GM12878 (cell line): ENCODE measurements at regions not wholly inside any gene's neighbourhood (a gene's known extent, or its start where the extent isn't known, plus 50 kb on each side); places are given as distances from the start of the nearest gene placed in this dataset.

ENCODE experiments used
- ATAC-seq: fragments of 200-7000 bp; cut with Tn5 transposase; 3 replicates; pipeline ENCODE4 v1.9.1; 2020; ENCODE audit warnings: mild to moderate bottlenecking, moderate library complexity
- BruUV-seq: library from RNA; stranded (reverse); fragments of 400-500 nt; replicated peaks from 2 replicates; lab custom pipeline; 2021; lab: Mats Ljungman, UMichigan
- CTCF ChIA-PET: fragments of 300-600 bp; sonication (Branson Sonifier 250); formaldehyde crosslinking; extraction: SDS; loops from one replicate; lab custom pipeline; 2021; ENCODE audit warnings: inconsistent platforms; lab: Yijun Ruan, JAX
- POLR2A ChIA-PET: fragments of 350-600 bp; formaldehyde crosslinking; extraction: SDS; loops from one replicate; lab custom pipeline; 2021; ENCODE audit warnings: inconsistent platforms; lab: Charles Lee
- RAD21 ChIA-PET: fragments of 300-600 bp; sonication (Branson Sonifier 250); formaldehyde crosslinking; loops from one replicate; lab custom pipeline; 2023; ENCODE audit warnings: antibody characterized with exemption; ENCODE audit not compliant: unreplicated experiment; lab: Charles Lee
- SMC1A ChIA-PET: fragments of 300-600 bp; sonication (Branson Sonifier 250); formaldehyde crosslinking; loops from one replicate; lab custom pipeline; 2023; ENCODE audit not compliant: unreplicated experiment, uncharacterized antibody; lab: Charles Lee
- DNase-seq: peaks from one replicate; pipeline ENCODE4 v3.0.0-alpha.2; 2011; ENCODE audit warnings: low read depth, low spot score
- FAIRE-seq: peaks from 3 replicates; lab custom pipeline; 2011; peaks lifted over from hg19 to GRCh38; lab: Jason Lieb, UNC
- H2AFZ ChIP-seq: 2 replicates; pipeline ENCODE4 v1.6.0; 2011; ENCODE audit warnings: low read depth, low read length, control low read depth; ENCODE audit not compliant: control insufficient read depth
- H3K27ac ChIP-seq: 2 replicates; pipeline ENCODE4 v1.5.1; 2011; ENCODE audit warnings: control low read depth; ENCODE audit not compliant: control insufficient read depth, insufficient read depth
- H3K27me3 ChIP-seq, 2 experiments: replicated peaks in 1 of 2; 2 replicates each; pipeline versions ENCODE4 v1.6.0 to v1.6.1; 2011; ENCODE audit warnings: low read length in 1 of 2; ENCODE audit not compliant: control insufficient read depth in 2 of 2, insufficient read depth in 2 of 2
- H3K36me3 ChIP-seq, 2 experiments: 2 replicates each; pipeline ENCODE4 v1.5.1; 2011; ENCODE audit warnings: low read length in 1 of 2; ENCODE audit not compliant: control insufficient read depth in 2 of 2, insufficient read depth in 2 of 2
- H3K4me1 ChIP-seq: 2 replicates; pipeline ENCODE4 v1.6.1; 2011; ENCODE audit warnings: mild to moderate bottlenecking, low read length, moderate library complexity, mixed read lengths; ENCODE audit not compliant: control insufficient read depth, insufficient read depth
- H3K4me2 ChIP-seq: 2 replicates; pipeline ENCODE4 v1.6.0; 2011; ENCODE audit warnings: control low read depth; ENCODE audit not compliant: control insufficient read depth, insufficient read depth
- H3K4me3 ChIP-seq: fragments of 200-600 bp; sonication (generic); 2 replicates; pipeline ENCODE4 v1.5.1; 2016
- H3K79me2 ChIP-seq: 2 replicates; pipeline ENCODE4 v1.6.0; 2011; ENCODE audit warnings: low read length; ENCODE audit not compliant: control insufficient read depth, insufficient read depth
- H3K9ac ChIP-seq: 2 replicates; pipeline ENCODE4 v1.8.0; 2011; ENCODE audit warnings: low read length, control low read depth, mixed read lengths; ENCODE audit not compliant: control insufficient read depth, insufficient read depth
- H3K9me3 ChIP-seq: replicated peaks from 3 replicates; pipeline ENCODE4 v1.5.1; 2011; ENCODE audit warnings: mild to moderate bottlenecking, low read length; ENCODE audit not compliant: control insufficient read depth, insufficient read depth
- H4K20me1 ChIP-seq: 2 replicates; pipeline ENCODE4 v1.6.0; 2011; ENCODE audit not compliant: control insufficient read depth, insufficient read depth
- BMI1 ChIP-seq: fragments of 450-650 bp; IDR thresholded peaks from 2 replicates; pipeline ENCODE4 v1.6.1; 2016; ENCODE audit warnings: mild to moderate bottlenecking, moderate library complexity, borderline replicate concordance
- HDGF ChIP-seq: fragments of 450-650 bp; IDR thresholded peaks from 2 replicates; pipeline ENCODE4 v1.6.1; 2016; ENCODE audit warnings: antibody characterized with exemption
- KAT2A ChIP-seq: conservative IDR thresholded peaks from 2 replicates; pipeline ENCODE4 v1.6.1; 2011; ENCODE audit warnings: low read depth, low read length; ENCODE audit not compliant: control insufficient read depth
- NBN ChIP-seq: fragments of 450-650 bp; IDR thresholded peaks from 2 replicates; pipeline ENCODE4 v1.6.1; 2016
- NR2C1 ChIP-seq: fragments of 450-650 bp; IDR thresholded peaks from 2 replicates; pipeline ENCODE4 v1.6.1; 2017; ENCODE audit warnings: antibody characterized with exemption, mild to moderate bottlenecking, moderate library complexity
- RBBP5 ChIP-seq: fragments of 200-600 bp; sonication (generic); conservative IDR thresholded peaks from 2 replicates; pipeline ENCODE4 v1.6.1; 2016
- SMARCA5 ChIP-seq: fragments of 450-650 bp; IDR thresholded peaks from 2 replicates; pipeline ENCODE4 v1.6.1; 2017; ENCODE audit warnings: mild to moderate bottlenecking
- SUPT20H ChIP-seq: IDR thresholded peaks from 2 replicates; pipeline ENCODE4 v1.6.1; 2011; ENCODE audit warnings: low read depth, mild to moderate bottlenecking, low read length, moderate library complexity, borderline replicate concordance; ENCODE audit not compliant: control insufficient read depth
- WGBS: methylation state at CpG from one replicate; pipeline ENCODE4 v1.1.6; 2016; ENCODE audit warnings: low lambda C conversion rate; ENCODE audit not compliant: insufficient replicate concordance, insufficient coverage; ENCODE audit errors: missing lambda C conversion rate; 5-methylcytosine and 5-hydroxymethylcytosine counted together
- in situ Hi-C: fragments of 300-500 bp; cut with MboI; formaldehyde crosslinking; loops from 9 replicates; pipeline ENCODE4 v1.14.3; 2018; ENCODE audit warnings: mixed read lengths
- intact Hi-C: fragments of 100-400 bp; cut with micrococcal nuclease; formaldehyde crosslinking; loops from one replicate; pipeline ENCODE4 v1.14.2; 2022; ENCODE audit not compliant: unreplicated experiment
- TF ChIP-seq, protein P1 (sequence below): IDR thresholded peaks from 2 replicates; pipeline ENCODE4 v1.6.1; 2011; ENCODE audit warnings: low read depth, low read length, improper control_type of control experiment, borderline replicate concordance
- TF ChIP-seq, protein P2 (sequence below): fragments of 450-650 bp; formaldehyde crosslinking; IDR thresholded peaks from 2 replicates; pipeline ENCODE4 v1.4.0; 2020; ENCODE audit warnings: mild to moderate bottlenecking, moderate library complexity
- TF ChIP-seq, protein P3 (sequence below): fragments of 450-650 bp; IDR thresholded peaks from 2 replicates; pipeline ENCODE4 v1.6.1; 2017; ENCODE audit warnings: low read depth, mild to moderate bottlenecking, moderate library complexity

DNA sequence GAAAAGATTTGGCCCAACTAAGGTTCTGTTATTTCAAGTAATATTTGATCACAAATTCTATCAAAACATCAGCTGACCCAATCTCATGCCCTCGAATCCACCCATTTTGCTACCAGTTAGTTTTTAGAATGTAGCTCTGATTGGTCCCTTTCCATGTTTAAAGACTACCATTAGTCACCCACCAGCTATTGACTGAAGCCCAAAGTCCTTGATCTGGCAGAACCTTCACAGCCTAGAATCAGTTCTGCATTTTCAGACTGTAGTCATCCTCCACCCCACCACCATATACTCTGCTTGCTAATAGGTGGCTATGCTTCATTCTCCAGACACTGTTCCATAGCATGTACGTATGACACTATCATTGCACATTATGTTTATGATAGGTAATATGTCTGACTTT, 182.2 kb upstream of the TARS1 start:
- DNase-seq (no peak), ATAC-seq (no peak), FAIRE-seq (no peak)
- H3K9me3 ChIP-seq, result no peaks in the 10 kb centered on the region
- ChIA-PET POLR2A (interaction anchor here (1.1 kb wide), 1 partner anchor 11 kb away, joined by 3 read pairs; no protein-coding TSS in a partner anchor), RAD21 (no interaction called here), SMC1A (no interaction called here), CTCF (no interaction called here)
- no peaks in the 10 kb centered on the region for H4K20me1 ChIP-seq
- no peaks in the 10 kb centered on the region for H3K36me3 ChIP-seq
- H3K27me3 ChIP-seq, result no peaks in the 10 kb centered on the region
- no peak overlapping the region for H3K9ac ChIP-seq
- WGBS, result 28% methylated on average over 2 of the region's 2 CpGs
- intact Hi-C loops, result no loop called here
- H3K4me2 ChIP-seq, result no peak overlapping the region
- no peaks in the 10 kb centered on the region for H3K79me2 ChIP-seq
- in situ Hi-C loops, result no loop called here
- H2AFZ ChIP-seq, result no peak overlapping the region
- H3K4me3 ChIP-seq, result no peak overlapping the region
- no peaks in the 10 kb centered on the region for H3K4me1 ChIP-seq
- H3K27ac ChIP-seq, result no peak overlapping the region
- TF ChIP-seq, protein P1, sequence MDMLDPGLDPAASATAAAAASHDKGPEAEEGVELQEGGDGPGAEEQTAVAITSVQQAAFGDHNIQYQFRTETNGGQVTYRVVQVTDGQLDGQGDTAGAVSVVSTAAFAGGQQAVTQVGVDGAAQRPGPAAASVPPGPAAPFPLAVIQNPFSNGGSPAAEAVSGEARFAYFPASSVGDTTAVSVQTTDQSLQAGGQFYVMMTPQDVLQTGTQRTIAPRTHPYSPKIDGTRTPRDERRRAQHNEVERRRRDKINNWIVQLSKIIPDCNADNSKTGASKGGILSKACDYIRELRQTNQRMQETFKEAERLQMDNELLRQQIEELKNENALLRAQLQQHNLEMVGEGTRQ, result no peak
- no TSS peak for BruUV-seq

DNA sequence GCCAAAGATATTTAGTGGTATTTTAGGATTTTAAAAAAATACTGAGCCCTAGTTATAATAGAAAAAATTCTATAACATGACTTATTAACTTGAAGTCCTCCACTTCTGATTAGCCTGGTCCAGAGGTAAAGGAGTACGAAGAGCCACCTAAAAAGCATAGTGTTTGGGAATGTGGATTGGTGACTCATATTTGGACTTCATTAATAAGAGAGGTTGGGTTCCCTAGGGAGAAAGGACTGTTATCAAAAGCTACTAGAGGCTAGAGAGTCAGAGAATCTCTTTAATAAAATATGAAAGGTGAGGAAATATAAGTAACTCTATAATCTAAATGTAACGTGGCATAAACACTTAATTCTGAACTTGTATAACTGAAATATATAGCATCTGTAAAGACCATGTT, 180.7 kb upstream of the TARS1 start:
- Histone ChIP-seq H3K4me1 (no peaks in the 10 kb centered on the region), H3K9ac (no peak overlapping the region), H3K36me3 (no peaks in the 10 kb centered on the region), H3K27ac (no peak overlapping the region), H2AFZ (no peak overlapping the region), H3K4me3 (no peak overlapping the region), H3K4me2 (no peak overlapping the region), H3K9me3 (no peaks in the 10 kb centered on the region), H3K27me3 (no peaks in the 10 kb centered on the region), H4K20me1 (no peaks in the 10 kb centered on the region), H3K79me2 (no peaks in the 10 kb centered on the region)
- POLR2A ChIA-PET, result no interaction called here
- RAD21 ChIA-PET, result no interaction called here
- CTCF ChIA-PET, result no interaction called here
- no TSS peak for BruUV-seq
- no peak for FAIRE-seq
- SMC1A ChIA-PET, result no interaction called here
- DNase-seq, result no peak
- ATAC-seq, result no peak
- intact Hi-C loops (no loop called here), in situ Hi-C loops (no loop called here)
- WGBS, result 28% methylated on average over 2 of the region's 2 CpGs
- TF ChIP-seq SMARCA5 (no peak), RBBP5 (no peak), KAT2A (no peak), SUPT20H (no peak), BMI1 (no peak), HDGF (no peak), NBN (no peak), NR2C1 (no peak)
- TF ChIP-seq, protein P2, sequence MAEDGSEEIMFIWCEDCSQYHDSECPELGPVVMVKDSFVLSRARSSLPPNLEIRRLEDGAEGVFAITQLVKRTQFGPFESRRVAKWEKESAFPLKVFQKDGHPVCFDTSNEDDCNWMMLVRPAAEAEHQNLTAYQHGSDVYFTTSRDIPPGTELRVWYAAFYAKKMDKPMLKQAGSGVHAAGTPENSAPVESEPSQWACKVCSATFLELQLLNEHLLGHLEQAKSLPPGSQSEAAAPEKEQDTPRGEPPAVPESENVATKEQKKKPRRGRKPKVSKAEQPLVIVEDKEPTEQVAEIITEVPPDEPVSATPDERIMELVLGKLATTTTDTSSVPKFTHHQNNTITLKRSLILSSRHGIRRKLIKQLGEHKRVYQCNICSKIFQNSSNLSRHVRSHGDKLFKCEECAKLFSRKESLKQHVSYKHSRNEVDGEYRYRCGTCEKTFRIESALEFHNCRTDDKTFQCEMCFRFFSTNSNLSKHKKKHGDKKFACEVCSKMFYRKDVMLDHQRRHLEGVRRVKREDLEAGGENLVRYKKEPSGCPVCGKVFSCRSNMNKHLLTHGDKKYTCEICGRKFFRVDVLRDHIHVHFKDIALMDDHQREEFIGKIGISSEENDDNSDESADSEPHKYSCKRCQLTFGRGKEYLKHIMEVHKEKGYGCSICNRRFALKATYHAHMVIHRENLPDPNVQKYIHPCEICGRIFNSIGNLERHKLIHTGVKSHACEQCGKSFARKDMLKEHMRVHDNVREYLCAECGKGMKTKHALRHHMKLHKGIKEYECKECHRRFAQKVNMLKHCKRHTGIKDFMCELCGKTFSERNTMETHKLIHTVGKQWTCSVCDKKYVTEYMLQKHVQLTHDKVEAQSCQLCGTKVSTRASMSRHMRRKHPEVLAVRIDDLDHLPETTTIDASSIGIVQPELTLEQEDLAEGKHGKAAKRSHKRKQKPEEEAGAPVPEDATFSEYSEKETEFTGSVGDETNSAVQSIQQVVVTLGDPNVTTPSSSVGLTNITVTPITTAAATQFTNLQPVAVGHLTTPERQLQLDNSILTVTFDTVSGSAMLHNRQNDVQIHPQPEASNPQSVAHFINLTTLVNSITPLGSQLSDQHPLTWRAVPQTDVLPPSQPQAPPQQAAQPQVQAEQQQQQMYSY (CRISPR knock-in tag), result no peak
- TF ChIP-seq, protein P3, sequence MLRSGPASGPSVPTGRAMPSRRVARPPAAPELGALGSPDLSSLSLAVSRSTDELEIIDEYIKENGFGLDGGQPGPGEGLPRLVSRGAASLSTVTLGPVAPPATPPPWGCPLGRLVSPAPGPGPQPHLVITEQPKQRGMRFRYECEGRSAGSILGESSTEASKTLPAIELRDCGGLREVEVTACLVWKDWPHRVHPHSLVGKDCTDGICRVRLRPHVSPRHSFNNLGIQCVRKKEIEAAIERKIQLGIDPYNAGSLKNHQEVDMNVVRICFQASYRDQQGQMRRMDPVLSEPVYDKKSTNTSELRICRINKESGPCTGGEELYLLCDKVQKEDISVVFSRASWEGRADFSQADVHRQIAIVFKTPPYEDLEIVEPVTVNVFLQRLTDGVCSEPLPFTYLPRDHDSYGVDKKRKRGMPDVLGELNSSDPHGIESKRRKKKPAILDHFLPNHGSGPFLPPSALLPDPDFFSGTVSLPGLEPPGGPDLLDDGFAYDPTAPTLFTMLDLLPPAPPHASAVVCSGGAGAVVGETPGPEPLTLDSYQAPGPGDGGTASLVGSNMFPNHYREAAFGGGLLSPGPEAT, result no peak
